ENCODE measurements at regions not wholly inside any gene's neighbourhood (a gene's known extent, or its start where the extent isn't known, plus 50 kb on each side); places are given as distances from the start of the nearest gene placed in this dataset.

GRCh38 chr4:100099746-100100145 is 90.5 kb downstream of the DDIT4L start:
- intact Hi-C loops (cut with micrococcal nuclease) = loop anchor here (10.0 kb wide), 1 partner anchor 535 kb away; the partner anchor contains the start of gene TRMT10A
- no peak overlapping the region for H3K4me3 Mint-ChIP-seq
- no peaks in the 10 kb centered on the region for H3K36me3 Mint-ChIP-seq

GRCh38 chr4:100098681-100099080 is 91.6 kb downstream of the DDIT4L start:
- H3K4me1 Mint-ChIP-seq = peaks cover 30 to 45% of the 10 kb centered on the region in 2 donors
- H3K27me3 ChIP-seq (ENCODE audit: control insufficient read depth, insufficient read depth, low read length) = no peaks in the 10 kb centered on the region
- H3K27ac ChIP-seq (ENCODE audit: low read length) = no peak overlapping the region
- no peaks in the 10 kb centered on the region for H3K36me3 ChIP-seq (ENCODE audit: control insufficient read depth, insufficient read depth, low read length)
- no peak for DNase-seq
- peaks cover 11% of the 10 kb centered on the region for H3K4me1 ChIP-seq (ENCODE audit: control insufficient read depth, insufficient read depth, low read length)
- no peaks in the 10 kb centered on the region for H3K36me3 Mint-ChIP-seq
- H3K27me3 Mint-ChIP-seq (ENCODE audit: low read depth in 2 of 2) = no peaks in the 10 kb centered on the region
- H3K9me3 Mint-ChIP-seq = no peaks in the 10 kb centered on the region
- no peaks in the 10 kb centered on the region for H3K9me3 ChIP-seq (ENCODE audit: control insufficient read depth, insufficient read depth, low read length)
- H3K4me3 ChIP-seq (ENCODE audit: low read length) = no peak overlapping the region
- H3K27ac Mint-ChIP-seq = peak overlapping the region in 1 of 2 donors; percentile 39
- ATAC-seq = no peak
- intact Hi-C loops (cut with micrococcal nuclease) = loop anchor here (10.0 kb wide), 1 partner anchor 534 kb away; the partner anchor contains the start of gene TRMT10A
- WGBS (ENCODE audit: insufficient coverage) = 89% methylated on average over 1 of the region's 2 CpGs
- no peak for TF ChIP-seq CTCF (IDR thresholded peaks at IDR 0.05)
- H3K4me3 Mint-ChIP-seq = no peak overlapping the region

More at GRCh38 chr4:100099746-100100145, 90.5 kb downstream of the DDIT4L start:
- Mint-ChIP-seq H3K9me3 (no peaks in the 10 kb centered on the region), H3K4me1 (peaks cover 28 to 43% of the 10 kb centered on the region in 2 donors), H3K27ac (peak overlapping the region in 1 of 2 donors; percentile 9), H3K27me3 (ENCODE audit: low read depth in 2 of 2) (no peaks in the 10 kb centered on the region)
- DNase-seq = no peak
- ATAC-seq = no peak
- Histone ChIP-seq H3K9me3 (ENCODE audit: control insufficient read depth, insufficient read depth, low read length) (no peaks in the 10 kb centered on the region), H3K27ac (ENCODE audit: low read length) (no peak overlapping the region), H3K4me1 (ENCODE audit: control insufficient read depth, insufficient read depth, low read length) (peaks cover 10% of the 10 kb centered on the region), H3K27me3 (ENCODE audit: control insufficient read depth, insufficient read depth, low read length) (no peaks in the 10 kb centered on the region), H3K36me3 (ENCODE audit: control insufficient read depth, insufficient read depth, low read length) (no peaks in the 10 kb centered on the region), H3K4me3 (ENCODE audit: low read length) (no peak overlapping the region)
- TF ChIP-seq CTCF (IDR thresholded peaks at IDR 0.05) = no peak
- 93% methylated on average over 1 of the region's 2 CpGs for WGBS (ENCODE audit: insufficient coverage)

- DNase-seq = no peak
- intact Hi-C loops (cut with micrococcal nuclease) = loop anchor here (10.0 kb wide), 1 partner anchor 533 kb away; the partner anchor contains the start of gene TRMT10A
- no peaks in the 10 kb centered on the region for H3K36me3 Mint-ChIP-seq
- H3K4me1 Mint-ChIP-seq = peaks cover 36 to 51% of the 10 kb centered on the region in 2 donors
- no peak overlapping the region for H3K27ac Mint-ChIP-seq
- no peak overlapping the region for H3K27ac ChIP-seq (ENCODE audit: low read length)
- no peak overlapping the region for H3K4me3 Mint-ChIP-seq
- no peaks in the 10 kb centered on the region for H3K27me3 Mint-ChIP-seq (ENCODE audit: low read depth in 2 of 2)
- peaks cover 15% of the 10 kb centered on the region for H3K4me1 ChIP-seq (ENCODE audit: control insufficient read depth, insufficient read depth, low read length)
- TF ChIP-seq CTCF (IDR thresholded peaks at IDR 0.05) = no peak
- no peaks in the 10 kb centered on the region for H3K9me3 Mint-ChIP-seq
- no peaks in the 10 kb centered on the region for H3K27me3 ChIP-seq (ENCODE audit: control insufficient read depth, insufficient read depth, low read length)
- H3K9me3 ChIP-seq (ENCODE audit: control insufficient read depth, insufficient read depth, low read length) = no peaks in the 10 kb centered on the region
- no peak for ATAC-seq
- 88% methylated on average over 7 of the region's 7 CpGs for WGBS (ENCODE audit: insufficient coverage)
- H3K4me3 ChIP-seq (ENCODE audit: low read length) = no peak overlapping the region
- no peaks in the 10 kb centered on the region for H3K36me3 ChIP-seq (ENCODE audit: control insufficient read depth, insufficient read depth, low read length)
Measured at GRCh38 chr4:100098011-100098545, 92.2 kb downstream of the DDIT4L start.
